Uterus (tissue), 3 donors: ENCODE measurements at regions not wholly inside any gene's neighbourhood (a gene's known extent, or its start where the extent isn't known, plus 50 kb on each side); places are given as distances from the start of the nearest gene placed in this dataset.

Experiments used
- DNase-seq, 2 donors: peaks; one replicate each; pipeline ENCODE4 v3.0.0-alpha.2; 2019 to 2020
- H3K27ac ChIP-seq, 2 donors: fragments of 200-600 bp; sonication (generic); 1 replicate in 1 of 2; 2 replicates in 1 of 2; pipeline ENCODE4 v1.5.1; 2016 to 2018
- H3K27me3 ChIP-seq, 2 donors: fragments of 200-600 bp; sonication (generic); one replicate each; pipeline ENCODE4 v1.5.1; 2018 to 2019; ENCODE audit warnings: control low read depth in 1 of 2
- H3K36me3 ChIP-seq, 2 donors: fragments of 200-600 bp; sonication (generic); one replicate each; pipeline ENCODE4 v1.5.1; 2019; ENCODE audit warnings: control low read depth in 1 of 2
- H3K4me1 ChIP-seq, 2 donors: fragments of 200-600 bp; sonication (generic); one replicate each; pipeline ENCODE4 v1.5.1; 2018 to 2019; ENCODE audit warnings: control low read depth in 1 of 2
- H3K4me3 ChIP-seq, 2 donors: fragments of 200-600 bp; sonication (generic); 1 replicate in 1 of 2; 2 replicates in 1 of 2; pipeline ENCODE4 v1.5.1; 2018 to 2019; ENCODE audit warnings: mild to moderate bottlenecking in 1 of 2
- H3K9me3 ChIP-seq, 2 donors: fragments of 200-600 bp; sonication (generic); one replicate each; pipeline ENCODE4 v1.5.1; 2019; ENCODE audit warnings: control low read depth in 1 of 2
- POLR2A ChIP-seq, 2 donors: fragments of 450-650 bp; IDR thresholded peaks; one replicate each; pipeline ENCODE4 v1.6.1; 2016; ENCODE audit warnings: antibody characterized with exemption in 2 of 2, mild to moderate bottlenecking in 1 of 2, moderate library complexity in 1 of 2
- intact Hi-C: fragments of 100-400 bp; cut with DNase I; formaldehyde crosslinking; loops from one replicate; pipeline ENCODE4 v1.15.1; 2023; ENCODE audit warnings: low total_unique reads
- TF ChIP-seq, protein P1 (sequence below), 4 experiments: fragments of 200-600 bp in 2 of 4; fragments of 450-650 bp in 2 of 4; sonication (generic) in 2 of 4; IDR thresholded peaks; one replicate each; pipeline ENCODE4 v1.5.1; 2016 to 2019; ENCODE audit warnings: antibody characterized with exemption in 4 of 4, mild to moderate bottlenecking in 2 of 4, moderate library complexity in 1 of 4
- donor health status: DM: yes; HTN: yes; CAD: no.

DNA sequence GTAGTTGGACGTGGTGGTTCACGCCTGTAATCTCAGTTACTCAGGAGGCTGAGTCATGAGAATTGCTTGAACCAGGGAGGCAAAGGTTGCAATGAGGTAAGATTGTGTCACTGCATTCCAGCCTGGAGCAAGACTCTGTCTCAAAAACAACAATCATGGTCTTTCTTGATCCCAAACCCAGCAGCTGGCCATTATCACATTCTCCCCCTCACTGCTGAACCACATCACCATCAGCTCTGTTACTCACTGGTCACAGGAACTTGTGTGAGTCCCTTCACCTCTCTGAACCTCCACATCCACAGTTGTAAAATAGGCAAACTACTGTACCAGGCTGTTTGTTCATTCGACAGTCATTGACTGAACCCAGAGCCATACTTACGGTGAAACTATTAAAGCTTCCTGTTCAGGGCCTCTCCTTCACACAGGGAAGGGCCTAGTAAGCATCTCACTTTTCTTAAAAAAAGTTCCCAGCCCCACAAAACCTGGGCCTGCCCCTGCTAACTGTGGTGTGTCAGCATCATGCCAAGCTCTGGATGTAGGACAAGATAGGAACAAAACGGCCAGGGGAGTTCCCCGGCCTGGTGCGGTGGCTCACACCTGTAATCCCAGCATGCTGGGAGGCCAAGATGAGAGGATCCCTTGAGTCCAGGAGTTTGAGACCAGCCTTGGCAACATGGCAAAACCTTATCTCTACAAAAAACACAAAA lies 104.7 kb downstream of the COPRS start:
- H3K27ac ChIP-seq = no peak overlapping the region
- H3K4me3 ChIP-seq = no peak overlapping the region
- H3K36me3 ChIP-seq = no peaks in the 10 kb centered on the region
- H3K9me3 ChIP-seq = no peaks in the 10 kb centered on the region
- intact Hi-C loops = no loop called here
- TF ChIP-seq, protein P1, sequence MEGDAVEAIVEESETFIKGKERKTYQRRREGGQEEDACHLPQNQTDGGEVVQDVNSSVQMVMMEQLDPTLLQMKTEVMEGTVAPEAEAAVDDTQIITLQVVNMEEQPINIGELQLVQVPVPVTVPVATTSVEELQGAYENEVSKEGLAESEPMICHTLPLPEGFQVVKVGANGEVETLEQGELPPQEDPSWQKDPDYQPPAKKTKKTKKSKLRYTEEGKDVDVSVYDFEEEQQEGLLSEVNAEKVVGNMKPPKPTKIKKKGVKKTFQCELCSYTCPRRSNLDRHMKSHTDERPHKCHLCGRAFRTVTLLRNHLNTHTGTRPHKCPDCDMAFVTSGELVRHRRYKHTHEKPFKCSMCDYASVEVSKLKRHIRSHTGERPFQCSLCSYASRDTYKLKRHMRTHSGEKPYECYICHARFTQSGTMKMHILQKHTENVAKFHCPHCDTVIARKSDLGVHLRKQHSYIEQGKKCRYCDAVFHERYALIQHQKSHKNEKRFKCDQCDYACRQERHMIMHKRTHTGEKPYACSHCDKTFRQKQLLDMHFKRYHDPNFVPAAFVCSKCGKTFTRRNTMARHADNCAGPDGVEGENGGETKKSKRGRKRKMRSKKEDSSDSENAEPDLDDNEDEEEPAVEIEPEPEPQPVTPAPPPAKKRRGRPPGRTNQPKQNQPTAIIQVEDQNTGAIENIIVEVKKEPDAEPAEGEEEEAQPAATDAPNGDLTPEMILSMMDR (IDR thresholded peaks at IDR 0.05) = no peak
- no peak for TF ChIP-seq POLR2A (IDR thresholded peaks at IDR 0.05)
- H3K27me3 ChIP-seq = no peaks in the 10 kb centered on the region
- DNase-seq = no peak
- no peaks in the 10 kb centered on the region for H3K4me1 ChIP-seq

DNA sequence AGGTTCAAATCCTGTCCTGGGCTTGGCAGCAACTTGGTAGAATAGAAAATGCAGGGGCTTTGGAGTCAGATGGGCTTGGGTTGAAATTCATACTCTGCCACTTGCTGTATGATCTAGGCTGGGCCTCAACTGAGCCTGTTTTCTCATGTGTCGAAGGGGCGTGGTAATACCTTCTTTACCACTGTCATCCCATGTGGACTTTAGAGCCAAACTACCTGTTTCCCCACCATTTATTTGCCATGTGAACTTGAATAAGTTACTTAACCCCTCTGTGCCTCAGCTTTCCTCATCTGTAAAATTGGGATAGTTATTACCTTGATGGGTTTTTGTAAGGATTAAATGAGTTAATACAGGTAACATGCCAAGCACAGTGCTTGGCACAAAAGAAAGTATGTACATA lies 106.0 kb downstream of the COPRS start:
- H3K36me3 ChIP-seq = no peaks in the 10 kb centered on the region
- H3K27me3 ChIP-seq = no peaks in the 10 kb centered on the region
- H3K9me3 ChIP-seq = no peaks in the 10 kb centered on the region
- H3K4me1 ChIP-seq = no peaks in the 10 kb centered on the region
- no peak for DNase-seq
- no peak overlapping the region for H3K4me3 ChIP-seq
- intact Hi-C loops = no loop called here
- TF ChIP-seq POLR2A (IDR thresholded peaks at IDR 0.05) = no peak
- TF ChIP-seq, protein P1 (IDR thresholded peaks at IDR 0.05) = no peak
- no peak overlapping the region for H3K27ac ChIP-seq

DNA sequence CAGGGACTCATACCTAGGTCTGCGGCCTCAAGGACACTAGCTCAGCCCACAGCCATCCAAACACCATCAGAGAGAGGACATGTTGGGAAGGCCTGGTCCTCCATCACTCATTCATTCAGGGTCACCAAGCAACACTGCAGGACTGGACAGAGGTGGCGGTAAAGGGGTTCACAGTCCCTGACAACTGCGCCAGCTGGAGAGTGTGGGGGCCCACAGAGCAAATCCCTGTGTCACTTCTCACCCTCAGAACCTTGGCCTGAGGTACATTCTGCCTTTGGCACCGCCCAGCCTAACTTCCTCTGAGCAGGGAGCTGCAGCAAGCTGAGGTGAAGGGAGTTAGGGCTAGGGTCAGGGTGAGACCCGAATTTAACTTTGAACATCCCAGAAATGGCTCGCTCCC lies 106.5 kb downstream of the COPRS start:
- H3K36me3 ChIP-seq = no peaks in the 10 kb centered on the region
- intact Hi-C loops = no loop called here

DNA sequence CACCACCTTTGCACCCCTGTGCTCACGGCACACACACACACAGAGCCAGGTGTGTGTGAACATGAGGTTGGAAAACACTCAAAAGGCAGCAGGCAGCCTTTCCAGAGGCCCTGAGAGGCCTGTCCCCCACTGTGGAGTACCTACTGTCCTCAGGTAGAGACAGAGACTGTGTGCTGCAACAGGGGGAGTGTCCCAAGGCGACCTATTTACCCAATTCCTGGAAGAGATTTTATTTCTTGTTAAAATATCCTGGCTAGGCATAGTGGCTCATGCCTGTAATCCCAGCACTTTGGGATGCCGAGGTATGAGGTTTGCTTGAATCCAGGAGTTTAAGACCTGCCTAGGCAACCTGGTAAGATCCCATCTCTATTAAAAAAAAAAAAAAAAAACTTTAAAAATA lies 108.5 kb downstream of the COPRS start:
- DNase-seq = no peak
- H3K4me3 ChIP-seq = no peak overlapping the region
- H3K27ac ChIP-seq = no peak overlapping the region
- no peaks in the 10 kb centered on the region for H3K36me3 ChIP-seq
- no peaks in the 10 kb centered on the region for H3K9me3 ChIP-seq
- no peaks in the 10 kb centered on the region for H3K27me3 ChIP-seq
- no peaks in the 10 kb centered on the region for H3K4me1 ChIP-seq
- TF ChIP-seq POLR2A (IDR thresholded peaks at IDR 0.05) = no peak
- TF ChIP-seq, protein P1 (IDR thresholded peaks at IDR 0.05) = no peak
- intact Hi-C loops = no loop called here

More for the DNA sequence above, 106.5 kb downstream of the COPRS start:
- DNase-seq = no peak
- no peaks in the 10 kb centered on the region for H3K4me1 ChIP-seq
- no peaks in the 10 kb centered on the region for H3K9me3 ChIP-seq
- H3K27me3 ChIP-seq = no peaks in the 10 kb centered on the region
- no peak overlapping the region for H3K27ac ChIP-seq
- TF ChIP-seq, protein P1 (IDR thresholded peaks at IDR 0.05) = no peak
- H3K4me3 ChIP-seq = no peak overlapping the region

DNA sequence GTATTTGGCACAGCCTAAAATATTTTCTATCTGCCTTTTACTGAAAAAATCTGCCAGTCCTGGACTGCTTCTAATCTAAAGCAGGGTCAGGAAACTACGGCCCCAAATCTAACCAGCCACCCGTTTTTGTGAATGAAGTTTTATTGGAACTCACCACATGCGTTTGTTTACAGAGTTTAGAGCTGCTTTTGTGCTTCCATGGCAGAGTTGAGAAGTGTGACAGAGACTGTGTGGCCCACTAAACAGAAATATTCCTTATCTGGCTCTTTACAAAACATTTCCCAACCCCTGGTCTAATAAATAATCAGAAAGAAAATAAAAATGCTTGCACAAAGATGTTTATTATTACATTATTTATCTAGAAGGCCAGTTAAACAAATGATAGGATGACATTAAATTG lies 110.2 kb downstream of the COPRS start:
- no peak for DNase-seq
- H3K27ac ChIP-seq = no peak overlapping the region
- H3K36me3 ChIP-seq = no peaks in the 10 kb centered on the region
- H3K9me3 ChIP-seq = no peaks in the 10 kb centered on the region
- H3K4me1 ChIP-seq = peaks cover 0 to 8% of the 10 kb centered on the region in 2 donors
- intact Hi-C loops = no loop called here
- no peaks in the 10 kb centered on the region for H3K27me3 ChIP-seq
- H3K4me3 ChIP-seq = no peak overlapping the region
- TF ChIP-seq, protein P1 (IDR thresholded peaks at IDR 0.05) = no peak
- no peak for TF ChIP-seq POLR2A (IDR thresholded peaks at IDR 0.05)
